Stimulated activated naive CD8-positive, alpha-beta T cell treated with anti-CD3 and anti-CD28 coated beads, Interleukin-15, Interleukin-2, amounts not matched to agents 100 U/mL and 50 U/mL, for 24 hours (primary cell): ENCODE measurements at regions not wholly inside any gene's neighbourhood (a gene's known extent, or its start where the extent isn't known, plus 50 kb on each side); places are given as distances from the start of the nearest gene placed in this dataset.

Experiments
- ATAC-seq: fragments of 150-1000 bp; cut with Tn5 transposase; one replicate; pipeline ENCODE4 v1.10.0; 2021
- DNase-seq: peaks from one replicate; pipeline ENCODE4 v3.0.0; 2021

GRCh38 chr2:234438305-234438977 lies 58.4 kb downstream of the ARL4C start:
- no peak for DNase-seq
- peak; percentile 56 for ATAC-seq

GRCh38 chr2:234437642-234438304 lies 59.1 kb downstream of the ARL4C start:
- ATAC-seq (no peak), DNase-seq (no peak)

- ATAC-seq, result no peak
- no peak for DNase-seq
These were observed 60.4 kb downstream of the ARL4C start for GRCh38 chr2:234436482-234436837.

- ATAC-seq (no peak), DNase-seq (no peak)
These were observed 60.9 kb downstream of the ARL4C start for GRCh38 chr2:234435836-234436481.

GRCh38 chr2:234433201-234433600 lies 63.7 kb downstream of the ARL4C start:
- no peak for ATAC-seq

GRCh38 chr2:234430871-234431270 lies 66.0 kb downstream of the ARL4C start:
- DNase-seq (no peak), ATAC-seq (no peak)

More at GRCh38 chr2:234433201-234433600, 63.7 kb downstream of the ARL4C start:
- no peak for DNase-seq

- ATAC-seq, result no peak
- DNase-seq, result no peak
These were observed 67.6 kb downstream of the ARL4C start for GRCh38 chr2:234429265-234429664.

- ATAC-seq, result no peak
- peak; percentile 41 for DNase-seq
These were observed 69.5 kb downstream of the ARL4C start for GRCh38 chr2:234427081-234428061.

GRCh38 chr2:234426616-234427015 lies 70.3 kb downstream of the ARL4C start:
- DNase-seq (no peak), ATAC-seq (peak; percentile 16)

GRCh38 chr2:234425639-234426603 lies 71.0 kb downstream of the ARL4C start:
- peak; percentile 64 for DNase-seq
- peak; percentile 64 for ATAC-seq

- ATAC-seq, result no peak
- DNase-seq, result no peak
These were observed 73.0 kb downstream of the ARL4C start for GRCh38 chr2:234423884-234424283.

GRCh38 chr2:234422981-234423431 lies 73.9 kb downstream of the ARL4C start:
- DNase-seq (peak; percentile 57), ATAC-seq (peak; percentile 71)

- ATAC-seq (peak; percentile 17), DNase-seq (no peak)
These were observed 74.6 kb downstream of the ARL4C start for GRCh38 chr2:234422273-234422732.

GRCh38 chr2:234420408-234420807 lies 76.5 kb downstream of the ARL4C start:
- DNase-seq (peak; percentile 22), ATAC-seq (no peak)

- no peak for ATAC-seq
- DNase-seq, result no peak
These were observed 77.2 kb downstream of the ARL4C start for GRCh38 chr2:234419726-234420125.

- DNase-seq, result no peak
- ATAC-seq, result no peak
These were observed 81.2 kb downstream of the ARL4C start for GRCh38 chr2:234415706-234416105.

GRCh38 chr2:234414596-234414995 lies 82.3 kb downstream of the ARL4C start:
- no peak for DNase-seq
- no peak for ATAC-seq

- ATAC-seq, result no peak
These were observed 84.2 kb downstream of the ARL4C start for GRCh38 chr2:234412726-234413125.

GRCh38 chr2:234411793-234412192 lies 85.1 kb downstream of the ARL4C start:
- ATAC-seq (no peak), DNase-seq (no peak)

More at GRCh38 chr2:234412726-234413125, 84.2 kb downstream of the ARL4C start:
- DNase-seq, result no peak

- ATAC-seq (no peak), DNase-seq (no peak)
These were observed 86.4 kb downstream of the ARL4C start for GRCh38 chr2:234410526-234410925.

GRCh38 chr2:234409590-234409989 lies 87.3 kb downstream of the ARL4C start:
- DNase-seq (no peak), ATAC-seq (no peak)
